ENCODE measurements at regions not wholly inside any gene's neighbourhood (a gene's known extent, or its start where the extent isn't known, plus 50 kb on each side); places are given as distances from the start of the nearest gene placed in this dataset.
"Not testable (repeated sequence)": the region's sequence is repeated elsewhere in the genome, so short reads cannot be mapped to it uniquely, and the experiment has no call there.

GRCh38 chr5:34223158-34223557, 180.1 kb upstream of the C1QTNF3 start:
- not testable (repeated sequence) for H3K9me3 ChIP-seq (ENCODE audit: control insufficient read depth, insufficient read depth, low read length); H3K27ac ChIP-seq (ENCODE audit: low read depth, low read length); H3K9ac ChIP-seq (ENCODE audit: low read depth, low read length); H3K4me3 ChIP-seq (ENCODE audit: low read depth, low read length); H3K27me3 ChIP-seq (ENCODE audit: control insufficient read depth, insufficient read depth, low read length); H3K36me3 ChIP-seq (ENCODE audit: control insufficient read depth, insufficient read depth, low read length); H3K4me1 ChIP-seq (ENCODE audit: control insufficient read depth, insufficient read depth, low read length)

GRCh38 chr5:34230402-34230801, 187.4 kb upstream of the C1QTNF3 start:
- H3K27ac ChIP-seq (ENCODE audit: low read depth, low read length); H3K36me3 ChIP-seq (ENCODE audit: control insufficient read depth, insufficient read depth, low read length); H3K4me3 ChIP-seq (ENCODE audit: low read depth, low read length); H3K27me3 ChIP-seq (ENCODE audit: control insufficient read depth, insufficient read depth, low read length); H3K9me3 ChIP-seq (ENCODE audit: control insufficient read depth, insufficient read depth, low read length); H3K4me1 ChIP-seq (ENCODE audit: control insufficient read depth, insufficient read depth, low read length); H3K9ac ChIP-seq (ENCODE audit: low read depth, low read length): not testable (repeated sequence)

GRCh38 chr5:34243802-34244201, 200.8 kb upstream of the C1QTNF3 start:
- H3K4me1 ChIP-seq (ENCODE audit: control insufficient read depth, insufficient read depth, low read length); H3K9ac ChIP-seq (ENCODE audit: low read depth, low read length): not testable (repeated sequence)

GRCh38 chr5:34244281-34245031, 201.4 kb upstream of the C1QTNF3 start:
- not testable (repeated sequence) for H3K27me3 ChIP-seq (ENCODE audit: control insufficient read depth, insufficient read depth, low read length); H3K4me1 ChIP-seq (ENCODE audit: control insufficient read depth, insufficient read depth, low read length); H3K36me3 ChIP-seq (ENCODE audit: control insufficient read depth, insufficient read depth, low read length); H3K9ac ChIP-seq (ENCODE audit: low read depth, low read length); H3K9me3 ChIP-seq (ENCODE audit: control insufficient read depth, insufficient read depth, low read length)
- Histone ChIP-seq H3K4me3 (ENCODE audit: low read depth, low read length) (peak overlapping the region; percentile 58), H3K27ac (ENCODE audit: low read depth, low read length) (peak overlapping the region; percentile 75)

More at GRCh38 chr5:34243802-34244201, 200.8 kb upstream of the C1QTNF3 start:
- not testable (repeated sequence) for H3K9me3 ChIP-seq (ENCODE audit: control insufficient read depth, insufficient read depth, low read length); H3K36me3 ChIP-seq (ENCODE audit: control insufficient read depth, insufficient read depth, low read length); H3K27me3 ChIP-seq (ENCODE audit: control insufficient read depth, insufficient read depth, low read length)
- Histone ChIP-seq H3K4me3 (ENCODE audit: low read depth, low read length) (peak overlapping the region; percentile 58), H3K27ac (ENCODE audit: low read depth, low read length) (peak overlapping the region; percentile 75)

GRCh38 chr5:34245032-34245394, 202.0 kb upstream of the C1QTNF3 start:
- H3K4me1 ChIP-seq (ENCODE audit: control insufficient read depth, insufficient read depth, low read length); H3K9ac ChIP-seq (ENCODE audit: low read depth, low read length); H3K9me3 ChIP-seq (ENCODE audit: control insufficient read depth, insufficient read depth, low read length); H3K27me3 ChIP-seq (ENCODE audit: control insufficient read depth, insufficient read depth, low read length); H3K36me3 ChIP-seq (ENCODE audit: control insufficient read depth, insufficient read depth, low read length): not testable (repeated sequence)
- Histone ChIP-seq H3K27ac (ENCODE audit: low read depth, low read length) (peak overlapping the region; percentile 75), H3K4me3 (ENCODE audit: low read depth, low read length) (peak overlapping the region; percentile 37; the same call in 1 of the 2 replicates)

- H3K27me3 ChIP-seq (ENCODE audit: control insufficient read depth, insufficient read depth, low read length); H3K36me3 ChIP-seq (ENCODE audit: control insufficient read depth, insufficient read depth, low read length); H3K9me3 ChIP-seq (ENCODE audit: control insufficient read depth, insufficient read depth, low read length); H3K9ac ChIP-seq (ENCODE audit: low read depth, low read length); H3K27ac ChIP-seq (ENCODE audit: low read depth, low read length); H3K4me1 ChIP-seq (ENCODE audit: control insufficient read depth, insufficient read depth, low read length); H3K4me3 ChIP-seq (ENCODE audit: low read depth, low read length): not testable (repeated sequence)
These were observed 202.8 kb upstream of the C1QTNF3 start for GRCh38 chr5:34245813-34246212.

- H3K9me3 ChIP-seq (ENCODE audit: control insufficient read depth, insufficient read depth, low read length); H3K4me1 ChIP-seq (ENCODE audit: control insufficient read depth, insufficient read depth, low read length); H3K4me3 ChIP-seq (ENCODE audit: low read depth, low read length); H3K36me3 ChIP-seq (ENCODE audit: control insufficient read depth, insufficient read depth, low read length); H3K27ac ChIP-seq (ENCODE audit: low read depth, low read length); H3K9ac ChIP-seq (ENCODE audit: low read depth, low read length); H3K27me3 ChIP-seq (ENCODE audit: control insufficient read depth, insufficient read depth, low read length): not testable (repeated sequence)
These were observed 215.6 kb upstream of the C1QTNF3 start for GRCh38 chr5:34258598-34258997.

- not testable (repeated sequence) for H3K4me1 ChIP-seq (ENCODE audit: control insufficient read depth, insufficient read depth, low read length); H3K36me3 ChIP-seq (ENCODE audit: control insufficient read depth, insufficient read depth, low read length)
These were observed 218.0 kb upstream of the C1QTNF3 start for GRCh38 chr5:34261020-34261419.

GRCh38 chr5:34266151-34266550, 223.1 kb upstream of the C1QTNF3 start:
- not testable (repeated sequence) for H3K4me3 ChIP-seq (ENCODE audit: low read depth, low read length); H3K4me1 ChIP-seq (ENCODE audit: control insufficient read depth, insufficient read depth, low read length); H3K27ac ChIP-seq (ENCODE audit: low read depth, low read length); H3K36me3 ChIP-seq (ENCODE audit: control insufficient read depth, insufficient read depth, low read length); H3K9ac ChIP-seq (ENCODE audit: low read depth, low read length); H3K9me3 ChIP-seq (ENCODE audit: control insufficient read depth, insufficient read depth, low read length); H3K27me3 ChIP-seq (ENCODE audit: control insufficient read depth, insufficient read depth, low read length)

More at GRCh38 chr5:34261020-34261419, 218.0 kb upstream of the C1QTNF3 start:
- not testable (repeated sequence) for H3K9ac ChIP-seq (ENCODE audit: low read depth, low read length); H3K27me3 ChIP-seq (ENCODE audit: control insufficient read depth, insufficient read depth, low read length); H3K27ac ChIP-seq (ENCODE audit: low read depth, low read length); H3K9me3 ChIP-seq (ENCODE audit: control insufficient read depth, insufficient read depth, low read length); H3K4me3 ChIP-seq (ENCODE audit: low read depth, low read length)

- not testable (repeated sequence) for H3K9ac ChIP-seq (ENCODE audit: low read depth, low read length); H3K4me1 ChIP-seq (ENCODE audit: control insufficient read depth, insufficient read depth, low read length); H3K36me3 ChIP-seq (ENCODE audit: control insufficient read depth, insufficient read depth, low read length); H3K9me3 ChIP-seq (ENCODE audit: control insufficient read depth, insufficient read depth, low read length); H3K4me3 ChIP-seq (ENCODE audit: low read depth, low read length); H3K27me3 ChIP-seq (ENCODE audit: control insufficient read depth, insufficient read depth, low read length)
- H3K27ac ChIP-seq (ENCODE audit: low read depth, low read length): peak overlapping the region; percentile 55
These were observed 253.7 kb upstream of the C1QTNF3 start for GRCh38 chr5:34296759-34297158.

- H3K36me3 ChIP-seq (ENCODE audit: control insufficient read depth, insufficient read depth, low read length); H3K9ac ChIP-seq (ENCODE audit: low read depth, low read length); H3K9me3 ChIP-seq (ENCODE audit: control insufficient read depth, insufficient read depth, low read length); H3K4me1 ChIP-seq (ENCODE audit: control insufficient read depth, insufficient read depth, low read length); H3K27me3 ChIP-seq (ENCODE audit: control insufficient read depth, insufficient read depth, low read length); H3K4me3 ChIP-seq (ENCODE audit: low read depth, low read length); H3K27ac ChIP-seq (ENCODE audit: low read depth, low read length): not testable (repeated sequence)
These were observed 286.2 kb upstream of the C1QTNF3 start for GRCh38 chr5:34329201-34329600.
